ENCODE measurements at regions not wholly inside any gene's neighbourhood (a gene's known extent, or its start where the extent isn't known, plus 50 kb on each side); places are given as distances from the start of the nearest gene placed in this dataset.
"Not testable (repeated sequence)": the region's sequence is repeated elsewhere in the genome, so short reads cannot be mapped to it uniquely, and the experiment has no call there.

GRCh38 chr5:20304570-20304969 is 316.6 kb upstream of the CDH18 start:
- not testable (repeated sequence) for H3K4me1 Mint-ChIP-seq, H3K36me3 Mint-ChIP-seq, H3K9me3 Mint-ChIP-seq, H3K27me3 Mint-ChIP-seq, H3K4me3 Mint-ChIP-seq, H3K27ac Mint-ChIP-seq

GRCh38 chr5:20300110-20300509 is 312.1 kb upstream of the CDH18 start:
- Mint-ChIP-seq H3K36me3 (no peaks in the 10 kb centered on the region), H3K27ac (no peak overlapping the region), H3K4me1 (no peaks in the 10 kb centered on the region), H3K9me3 (peaks cover 0 to 7% (median 4%) of the 10 kb centered on the region in 3 donors), H3K4me3 (no peak overlapping the region), H3K27me3 (no peaks in the 10 kb centered on the region)

GRCh38 chr5:20294696-20295095 is 306.7 kb upstream of the CDH18 start:
- no peaks in the 10 kb centered on the region for H3K4me1 Mint-ChIP-seq
- no peak overlapping the region for H3K27ac Mint-ChIP-seq
- no peaks in the 10 kb centered on the region for H3K36me3 Mint-ChIP-seq
- peaks cover 0 to 3% (median 0%) of the 10 kb centered on the region in 3 donors for H3K9me3 Mint-ChIP-seq
- no peak overlapping the region for H3K4me3 Mint-ChIP-seq
- no peaks in the 10 kb centered on the region for H3K27me3 Mint-ChIP-seq

GRCh38 chr5:20291766-20292165 is 303.8 kb upstream of the CDH18 start:
- Mint-ChIP-seq H3K4me3 (no peak overlapping the region), H3K27ac (no peak overlapping the region), H3K4me1 (no peaks in the 10 kb centered on the region), H3K9me3 (no peaks in the 10 kb centered on the region), H3K27me3 (no peaks in the 10 kb centered on the region), H3K36me3 (no peaks in the 10 kb centered on the region)

GRCh38 chr5:20287640-20288039 is 299.6 kb upstream of the CDH18 start:
- Mint-ChIP-seq H3K4me1 (no peaks in the 10 kb centered on the region), H3K27ac (peak overlapping the region in 1 of 3 donors; percentile 59), H3K9me3 (peaks cover 0 to 4% (median 0%) of the 10 kb centered on the region in 3 donors), H3K36me3 (no peaks in the 10 kb centered on the region), H3K4me3 (no peak overlapping the region), H3K27me3 (no peaks in the 10 kb centered on the region)

GRCh38 chr5:20286512-20286911 is 298.5 kb upstream of the CDH18 start:
- Mint-ChIP-seq H3K4me1 (no peaks in the 10 kb centered on the region), H3K27me3 (no peaks in the 10 kb centered on the region), H3K4me3 (no peak overlapping the region), H3K9me3 (peaks cover 0 to 4% (median 0%) of the 10 kb centered on the region in 3 donors), H3K27ac (no peak overlapping the region), H3K36me3 (no peaks in the 10 kb centered on the region)

- Mint-ChIP-seq H3K4me3 (no peak overlapping the region), H3K36me3 (no peaks in the 10 kb centered on the region), H3K27ac (no peak overlapping the region), H3K27me3 (no peaks in the 10 kb centered on the region), H3K9me3 (peaks cover 0 to 8% (median 8%) of the 10 kb centered on the region in 3 donors), H3K4me1 (no peaks in the 10 kb centered on the region)
Measured at GRCh38 chr5:20276959-20277263, 288.9 kb upstream of the CDH18 start.

GRCh38 chr5:20276061-20276958 is 288.3 kb upstream of the CDH18 start:
- no peak overlapping the region for H3K27ac Mint-ChIP-seq
- no peak overlapping the region for H3K4me3 Mint-ChIP-seq
- H3K27me3 Mint-ChIP-seq, result no peaks in the 10 kb centered on the region
- no peaks in the 10 kb centered on the region for H3K36me3 Mint-ChIP-seq
- H3K4me1 Mint-ChIP-seq, result no peaks in the 10 kb centered on the region
- H3K9me3 Mint-ChIP-seq, result peaks cover 0 to 9% (median 8%) of the 10 kb centered on the region in 3 donors

GRCh38 chr5:20266066-20266465 is 278.1 kb upstream of the CDH18 start:
- Mint-ChIP-seq H3K27me3 (no peaks in the 10 kb centered on the region), H3K4me1 (no peaks in the 10 kb centered on the region), H3K4me3 (no peak overlapping the region), H3K9me3 (peaks cover 2 to 3% (median 2%) of the 10 kb centered on the region in 3 donors), H3K36me3 (no peaks in the 10 kb centered on the region), H3K27ac (no peak overlapping the region)

- no peaks in the 10 kb centered on the region for H3K4me1 Mint-ChIP-seq
- no peaks in the 10 kb centered on the region for H3K36me3 Mint-ChIP-seq
- H3K9me3 Mint-ChIP-seq, result peaks cover 0 to 2% (median 0%) of the 10 kb centered on the region in 3 donors
- H3K4me3 Mint-ChIP-seq, result no peak overlapping the region
- H3K27ac Mint-ChIP-seq, result no peak overlapping the region
- H3K27me3 Mint-ChIP-seq, result no peaks in the 10 kb centered on the region
Measured at GRCh38 chr5:20262896-20263295, 274.9 kb upstream of the CDH18 start.

GRCh38 chr5:20254748-20255147 is 266.7 kb upstream of the CDH18 start:
- Mint-ChIP-seq H3K36me3 (no peaks in the 10 kb centered on the region), H3K9me3 (peaks cover 2 to 13% (median 3%) of the 10 kb centered on the region in 3 donors), H3K4me1 (no peaks in the 10 kb centered on the region), H3K27ac (no peak overlapping the region), H3K27me3 (no peaks in the 10 kb centered on the region), H3K4me3 (no peak overlapping the region)

- no peaks in the 10 kb centered on the region for H3K4me1 Mint-ChIP-seq
- no peak overlapping the region for H3K4me3 Mint-ChIP-seq
- no peaks in the 10 kb centered on the region for H3K27me3 Mint-ChIP-seq
- no peak overlapping the region for H3K27ac Mint-ChIP-seq
- H3K36me3 Mint-ChIP-seq, result no peaks in the 10 kb centered on the region
- H3K9me3 Mint-ChIP-seq, result peaks cover 0 to 5% (median 3%) of the 10 kb centered on the region in 3 donors
Measured at GRCh38 chr5:20248118-20248517, 260.1 kb upstream of the CDH18 start.

- no peak overlapping the region for H3K27ac Mint-ChIP-seq
- H3K27me3 Mint-ChIP-seq, result no peaks in the 10 kb centered on the region
- H3K4me3 Mint-ChIP-seq, result no peak overlapping the region
- H3K9me3 Mint-ChIP-seq, result peaks cover 0 to 5% (median 0%) of the 10 kb centered on the region in 3 donors
- no peaks in the 10 kb centered on the region for H3K4me1 Mint-ChIP-seq
- H3K36me3 Mint-ChIP-seq, result no peaks in the 10 kb centered on the region
Measured at GRCh38 chr5:20245432-20245974, 257.5 kb upstream of the CDH18 start.

- Mint-ChIP-seq H3K36me3 (no peaks in the 10 kb centered on the region), H3K27me3 (no peaks in the 10 kb centered on the region), H3K9me3 (no peaks in the 10 kb centered on the region), H3K27ac (no peak overlapping the region), H3K4me3 (no peak overlapping the region), H3K4me1 (no peaks in the 10 kb centered on the region)
Measured at GRCh38 chr5:20241351-20241750, 253.4 kb upstream of the CDH18 start.

GRCh38 chr5:20231040-20231439 is 243.0 kb upstream of the CDH18 start:
- Mint-ChIP-seq H3K4me1 (no peaks in the 10 kb centered on the region), H3K27ac (no peak overlapping the region), H3K27me3 (no peaks in the 10 kb centered on the region), H3K4me3 (no peak overlapping the region), H3K36me3 (no peaks in the 10 kb centered on the region), H3K9me3 (peaks cover 0 to 10% (median 0%) of the 10 kb centered on the region in 3 donors)

- Mint-ChIP-seq H3K9me3 (peaks cover 0 to 10% (median 0%) of the 10 kb centered on the region in 3 donors), H3K4me1 (no peaks in the 10 kb centered on the region), H3K36me3 (no peaks in the 10 kb centered on the region), H3K27me3 (no peaks in the 10 kb centered on the region), H3K4me3 (no peak overlapping the region), H3K27ac (no peak overlapping the region)
Measured at GRCh38 chr5:20230010-20230409, 242.0 kb upstream of the CDH18 start.
